ENCODE measurements at regions not wholly inside any gene's neighbourhood (a gene's known extent, or its start where the extent isn't known, plus 50 kb on each side); places are given as distances from the start of the nearest gene placed in this dataset.

GRCh38 chr10:4057021-4057420 is 272.0 kb upstream of the KLF6 start:
- no peak for TF ChIP-seq EZH2 (IDR thresholded peaks at IDR 0.05; ENCODE audit: low read depth)
- no peak for TF ChIP-seq CTCF (conservative IDR thresholded peaks at IDR 0.05)
